GM12878 (cell line): ENCODE measurements at regions not wholly inside any gene's neighbourhood (a gene's known extent, or its start where the extent isn't known, plus 50 kb on each side); places are given as distances from the start of the nearest gene placed in this dataset.

Experiments used
- ATAC-seq: fragments of 200-7000 bp; cut with Tn5 transposase; 3 replicates; pipeline ENCODE4 v1.9.1; 2020; ENCODE audit warnings: mild to moderate bottlenecking, moderate library complexity
- BruUV-seq: library from RNA; stranded (reverse); fragments of 400-500 nt; replicated peaks from 2 replicates; lab custom pipeline; 2021; lab: Mats Ljungman, UMichigan
- CTCF ChIA-PET: fragments of 300-600 bp; sonication (Branson Sonifier 250); formaldehyde crosslinking; extraction: SDS; loops from one replicate; lab custom pipeline; 2021; ENCODE audit warnings: inconsistent platforms; lab: Yijun Ruan, JAX
- POLR2A ChIA-PET: fragments of 350-600 bp; formaldehyde crosslinking; extraction: SDS; loops from one replicate; lab custom pipeline; 2021; ENCODE audit warnings: inconsistent platforms; lab: Charles Lee
- RAD21 ChIA-PET: fragments of 300-600 bp; sonication (Branson Sonifier 250); formaldehyde crosslinking; loops from one replicate; lab custom pipeline; 2023; ENCODE audit warnings: antibody characterized with exemption; ENCODE audit not compliant: unreplicated experiment; lab: Charles Lee
- SMC1A ChIA-PET: fragments of 300-600 bp; sonication (Branson Sonifier 250); formaldehyde crosslinking; loops from one replicate; lab custom pipeline; 2023; ENCODE audit not compliant: unreplicated experiment, uncharacterized antibody; lab: Charles Lee
- DNase-seq: peaks from one replicate; pipeline ENCODE4 v3.0.0-alpha.2; 2011; ENCODE audit warnings: low read depth, low spot score
- FAIRE-seq: peaks from 3 replicates; lab custom pipeline; 2011; peaks lifted over from hg19 to GRCh38; lab: Jason Lieb, UNC
- H2AFZ ChIP-seq: 2 replicates; pipeline ENCODE4 v1.6.0; 2011; ENCODE audit warnings: low read depth, low read length, control low read depth; ENCODE audit not compliant: control insufficient read depth
- H3K27ac ChIP-seq: 2 replicates; pipeline ENCODE4 v1.5.1; 2011; ENCODE audit warnings: control low read depth; ENCODE audit not compliant: control insufficient read depth, insufficient read depth
- H3K27me3 ChIP-seq, 2 experiments: replicated peaks in 1 of 2; 2 replicates each; pipeline versions ENCODE4 v1.6.0 to v1.6.1; 2011; ENCODE audit warnings: low read length in 1 of 2; ENCODE audit not compliant: control insufficient read depth in 2 of 2, insufficient read depth in 2 of 2
- H3K36me3 ChIP-seq, 2 experiments: 2 replicates each; pipeline ENCODE4 v1.5.1; 2011; ENCODE audit warnings: low read length in 1 of 2; ENCODE audit not compliant: control insufficient read depth in 2 of 2, insufficient read depth in 2 of 2
- H3K4me1 ChIP-seq: 2 replicates; pipeline ENCODE4 v1.6.1; 2011; ENCODE audit warnings: mild to moderate bottlenecking, low read length, moderate library complexity, mixed read lengths; ENCODE audit not compliant: control insufficient read depth, insufficient read depth
- H3K4me2 ChIP-seq: 2 replicates; pipeline ENCODE4 v1.6.0; 2011; ENCODE audit warnings: control low read depth; ENCODE audit not compliant: control insufficient read depth, insufficient read depth
- H3K4me3 ChIP-seq: fragments of 200-600 bp; sonication (generic); 2 replicates; pipeline ENCODE4 v1.5.1; 2016
- H3K79me2 ChIP-seq: 2 replicates; pipeline ENCODE4 v1.6.0; 2011; ENCODE audit warnings: low read length; ENCODE audit not compliant: control insufficient read depth, insufficient read depth
- H3K9ac ChIP-seq: 2 replicates; pipeline ENCODE4 v1.8.0; 2011; ENCODE audit warnings: low read length, control low read depth, mixed read lengths; ENCODE audit not compliant: control insufficient read depth, insufficient read depth
- H3K9me3 ChIP-seq: replicated peaks from 3 replicates; pipeline ENCODE4 v1.5.1; 2011; ENCODE audit warnings: mild to moderate bottlenecking, low read length; ENCODE audit not compliant: control insufficient read depth, insufficient read depth
- H4K20me1 ChIP-seq: 2 replicates; pipeline ENCODE4 v1.6.0; 2011; ENCODE audit not compliant: control insufficient read depth, insufficient read depth
- FOXM1 ChIP-seq: IDR thresholded peaks from 2 replicates; pipeline ENCODE4 v1.6.1; 2012; ENCODE audit warnings: low read depth, mild to moderate bottlenecking, inconsistent platforms, low read length, moderate library complexity
- GABPA ChIP-seq: IDR thresholded peaks from 2 replicates; pipeline ENCODE4 v1.6.1; 2014; ENCODE audit warnings: antibody characterized with exemption, low read depth, mild to moderate bottlenecking, inconsistent platforms
- JUNB ChIP-seq: IDR thresholded peaks from 2 replicates; pipeline ENCODE4 v1.6.1; 2016; ENCODE audit warnings: antibody characterized with exemption, mild to moderate bottlenecking
- KDM1A ChIP-seq: fragments of 200-600 bp; sonication (generic); IDR thresholded peaks from 2 replicates; pipeline ENCODE4 v1.6.1; 2016; ENCODE audit warnings: borderline replicate concordance
- MEF2A ChIP-seq: IDR thresholded peaks from 2 replicates; pipeline ENCODE4 v1.6.1; 2011; ENCODE audit warnings: low read depth, mild to moderate bottlenecking, low read length, moderate library complexity; ENCODE audit not compliant: insufficient read depth
- NFYA ChIP-seq: IDR thresholded peaks from 2 replicates; pipeline ENCODE4 v1.6.1; 2011; ENCODE audit warnings: low read depth, mild to moderate bottlenecking, low read length, improper control_type of control experiment, borderline replicate concordance
- RAD21 ChIP-seq: IDR thresholded peaks from 2 replicates; pipeline ENCODE4 v1.6.1; 2011; ENCODE audit warnings: mild to moderate bottlenecking, low read depth, low read length, moderate library complexity; ENCODE audit not compliant: insufficient read depth
- SKIL ChIP-seq: fragments of 450-650 bp; IDR thresholded peaks from 2 replicates; pipeline ENCODE4 v1.6.1; 2017; ENCODE audit warnings: mild to moderate bottlenecking, low read depth, inconsistent platforms; ENCODE audit not compliant: poor library complexity, severe bottlenecking
- SMC3 ChIP-seq: IDR thresholded peaks from 2 replicates; pipeline ENCODE4 v1.6.1; 2011; ENCODE audit warnings: low read length, improper control_type of control experiment, borderline replicate concordance
- STAT3 ChIP-seq: IDR thresholded peaks from 2 replicates; pipeline ENCODE4 v1.6.1; 2011; ENCODE audit warnings: low read depth, low read length, improper control_type of control experiment
- WRNIP1 ChIP-seq: IDR thresholded peaks from 2 replicates; pipeline ENCODE4 v1.6.1; 2011; ENCODE audit warnings: low read depth, low read length, improper control_type of control experiment, borderline replicate concordance
- WGBS: methylation state at CpG from one replicate; pipeline ENCODE4 v1.1.6; 2016; ENCODE audit warnings: low lambda C conversion rate; ENCODE audit not compliant: insufficient replicate concordance, insufficient coverage; ENCODE audit errors: missing lambda C conversion rate; 5-methylcytosine and 5-hydroxymethylcytosine counted together
- in situ Hi-C: fragments of 300-500 bp; cut with MboI; formaldehyde crosslinking; loops from 9 replicates; pipeline ENCODE4 v1.14.3; 2018; ENCODE audit warnings: mixed read lengths
- intact Hi-C: fragments of 100-400 bp; cut with micrococcal nuclease; formaldehyde crosslinking; loops from one replicate; pipeline ENCODE4 v1.14.2; 2022; ENCODE audit not compliant: unreplicated experiment
- TF ChIP-seq, protein P1 (sequence below), 3 experiments: IDR thresholded peaks in 2 of 3; conservative IDR thresholded peaks in 1 of 3; 2 replicates each; pipeline ENCODE4 v1.5.1; 2011; ENCODE audit warnings: low read depth in 3 of 3, low read length in 3 of 3, mild to moderate bottlenecking in 3 of 3, control low read depth in 2 of 3, moderate library complexity in 2 of 3, inconsistent platforms in 1 of 3, mixed read lengths in 1 of 3; ENCODE audit not compliant: control insufficient read depth in 2 of 3, insufficient read depth in 1 of 3; ENCODE audit errors: extremely low read depth in 1 of 3

DNA sequence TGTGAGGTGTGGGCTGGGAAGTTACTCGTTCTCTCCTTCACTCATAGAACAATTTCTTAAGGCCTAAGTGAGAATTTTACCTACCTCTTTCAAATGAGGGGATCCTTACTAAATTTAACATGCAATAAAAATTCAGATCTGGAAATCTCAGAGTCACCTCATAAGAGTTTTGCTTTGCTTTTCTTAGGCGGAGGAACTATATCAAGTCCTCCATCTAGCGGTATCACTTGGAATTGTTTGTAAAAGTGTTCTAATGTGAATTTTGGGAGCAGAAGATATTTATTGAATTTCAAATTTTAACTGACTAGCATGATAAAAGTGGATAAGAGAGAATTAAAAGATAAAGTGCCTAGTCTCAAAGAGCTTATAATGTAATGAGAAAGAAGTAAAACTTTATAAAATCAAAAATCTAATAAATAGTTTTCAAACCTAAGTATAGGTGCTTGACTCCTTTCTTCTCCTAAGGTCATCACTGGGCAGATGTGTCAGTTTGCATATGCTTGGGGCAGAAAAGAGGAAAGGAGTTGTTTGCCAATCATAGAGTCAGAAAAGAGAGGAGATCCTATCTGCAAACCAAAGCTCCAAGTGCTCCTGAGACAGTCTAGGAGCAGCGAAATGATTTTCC lies 145.7 kb upstream of the DAB2 start:
- no peak overlapping the region for H3K4me3 ChIP-seq
- peak; percentile 46; the same call in 1 of the 3 replicates for ATAC-seq
- ChIA-PET SMC1A (interaction anchor here (1.4 to 2.0 kb wide), 2 partner anchors 9 to 195 kb away, joined by 3 to 8 read pairs; no protein-coding TSS in a partner anchor), POLR2A (no interaction called here), RAD21 (interaction anchor here (1.0 to 1.7 kb wide), 3 partner anchors 11 to 194 kb away, joined by 3 to 5 read pairs (median 4); no protein-coding TSS in a partner anchor), CTCF (interaction anchor here (1.0 to 6.6 kb wide), 6 partner anchors 9 to 194 kb away, joined by 3 to 56 read pairs (median 7); no protein-coding TSS in a partner anchor)
- no TSS peak for BruUV-seq
- peak; percentile 7 for FAIRE-seq
- no peaks in the 10 kb centered on the region for H3K79me2 ChIP-seq
- H3K27ac ChIP-seq = no peak overlapping the region
- no peak overlapping the region for H3K4me2 ChIP-seq
- 21% methylated on average over 4 of the region's 4 CpGs for WGBS
- no peaks in the 10 kb centered on the region for H4K20me1 ChIP-seq
- H3K4me1 ChIP-seq = no peaks in the 10 kb centered on the region
- intact Hi-C loops = loop anchor here (1.0 kb wide), 1 partner anchor 194 kb away; no protein-coding TSS in a partner anchor
- no peaks in the 10 kb centered on the region for H3K36me3 ChIP-seq
- no peak overlapping the region for H3K9ac ChIP-seq
- TF ChIP-seq STAT3 = no peak
- peak; percentile 46 for TF ChIP-seq RAD21
- no peak for TF ChIP-seq GABPA
- no peak for TF ChIP-seq KDM1A
- TF ChIP-seq SMC3 = peak; percentile 34; the same call in 1 of the 2 replicates
- no peak for TF ChIP-seq NFYA
- TF ChIP-seq SKIL = no peak
- TF ChIP-seq, protein P1, sequence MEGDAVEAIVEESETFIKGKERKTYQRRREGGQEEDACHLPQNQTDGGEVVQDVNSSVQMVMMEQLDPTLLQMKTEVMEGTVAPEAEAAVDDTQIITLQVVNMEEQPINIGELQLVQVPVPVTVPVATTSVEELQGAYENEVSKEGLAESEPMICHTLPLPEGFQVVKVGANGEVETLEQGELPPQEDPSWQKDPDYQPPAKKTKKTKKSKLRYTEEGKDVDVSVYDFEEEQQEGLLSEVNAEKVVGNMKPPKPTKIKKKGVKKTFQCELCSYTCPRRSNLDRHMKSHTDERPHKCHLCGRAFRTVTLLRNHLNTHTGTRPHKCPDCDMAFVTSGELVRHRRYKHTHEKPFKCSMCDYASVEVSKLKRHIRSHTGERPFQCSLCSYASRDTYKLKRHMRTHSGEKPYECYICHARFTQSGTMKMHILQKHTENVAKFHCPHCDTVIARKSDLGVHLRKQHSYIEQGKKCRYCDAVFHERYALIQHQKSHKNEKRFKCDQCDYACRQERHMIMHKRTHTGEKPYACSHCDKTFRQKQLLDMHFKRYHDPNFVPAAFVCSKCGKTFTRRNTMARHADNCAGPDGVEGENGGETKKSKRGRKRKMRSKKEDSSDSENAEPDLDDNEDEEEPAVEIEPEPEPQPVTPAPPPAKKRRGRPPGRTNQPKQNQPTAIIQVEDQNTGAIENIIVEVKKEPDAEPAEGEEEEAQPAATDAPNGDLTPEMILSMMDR (IDR thresholded peaks at IDR 0.05 in 2 of 3, conservative IDR thresholded peaks at IDR 0.05 in 1 of 3; ENCODE audit: control insufficient read depth in 2 of 3, extremely low read depth in 1 of 3, insufficient read depth in 1 of 3, low read depth in 3 of 3, low read length in 3 of 3) = peak; percentile 32 to 47 (median 45); a peak in 5 of 6 replicates
- TF ChIP-seq WRNIP1 = no peak
- no peak for TF ChIP-seq MEF2A
- no peak for TF ChIP-seq JUNB
- TF ChIP-seq FOXM1 = no peak
- no peak for DNase-seq
- no peaks in the 10 kb centered on the region for H3K9me3 ChIP-seq
- in situ Hi-C loops = no loop called here
- H2AFZ ChIP-seq = no peak overlapping the region
- no peaks in the 10 kb centered on the region for H3K27me3 ChIP-seq
